SHP77 (cell line): ENCODE measurements at regions not wholly inside any gene's neighbourhood (a gene's known extent, or its start where the extent isn't known, plus 50 kb on each side); places are given as distances from the start of the nearest gene placed in this dataset.
"Not testable (repeated sequence)": the region's sequence is repeated elsewhere in the genome, so short reads cannot be mapped to it uniquely, and the experiment has no call there.

Source experiments
- DNase-seq, 2 experiments: peaks; one replicate each; lab custom pipeline; 2025; lab: John Stamatoyannopoulos, UW

GRCh38 chr6:23656255-23657194, 469.5 kb upstream of the NRSN1 start:
- DNase-seq: peak; percentile 42 to 43

- peak; percentile 45 to 54 for DNase-seq
Observed at GRCh38 chr6:23659125-23659524, 466.9 kb upstream of the NRSN1 start.

GRCh38 chr6:23661549-23661948, 464.5 kb upstream of the NRSN1 start:
- no peak for DNase-seq

- DNase-seq: no peak
Observed at GRCh38 chr6:23663096-23663495, 462.9 kb upstream of the NRSN1 start.

DNA sequence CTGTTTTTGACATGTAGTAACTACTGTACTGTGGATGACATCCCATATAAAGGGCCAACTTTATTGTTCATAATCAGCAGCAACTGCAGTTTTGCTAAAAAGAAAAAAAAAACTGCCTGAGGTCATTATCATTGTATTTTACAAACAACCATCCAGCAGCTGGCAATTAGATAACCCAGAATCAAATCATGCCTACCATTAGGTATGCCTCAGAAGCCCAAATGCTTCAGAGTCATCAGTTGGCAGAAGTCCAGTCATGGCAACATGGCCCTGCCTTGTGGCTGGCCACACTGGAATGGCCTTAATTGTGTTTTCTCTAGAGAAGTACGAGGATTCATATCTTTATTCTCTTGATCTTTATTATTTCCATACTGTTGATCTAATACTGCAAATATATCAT, 462.4 kb upstream of the NRSN1 start:
- DNase-seq: no peak

- not testable (repeated sequence) for DNase-seq
Observed at GRCh38 chr6:23665911-23666310, 460.1 kb upstream of the NRSN1 start.

GRCh38 chr6:23672737-23673136, 453.3 kb upstream of the NRSN1 start:
- no peak for DNase-seq

DNA sequence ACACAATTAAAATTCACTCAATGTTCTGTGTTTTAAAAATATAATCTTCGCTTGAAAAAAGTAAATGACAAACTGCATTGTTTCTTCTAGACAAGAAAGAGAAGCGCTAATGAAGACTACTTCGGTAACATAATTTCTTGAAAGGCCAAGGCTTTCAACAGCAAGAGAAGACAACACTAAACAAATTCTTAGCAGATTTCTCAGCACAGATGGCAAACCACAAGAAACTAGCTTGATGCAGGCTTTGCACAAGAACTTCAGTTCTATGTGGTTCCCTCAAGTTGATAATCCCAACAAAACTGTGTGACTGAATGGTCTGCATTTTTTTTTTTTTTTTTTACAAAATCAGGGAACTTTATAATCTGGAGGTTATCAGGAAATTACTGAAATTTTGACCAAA, 447.4 kb upstream of the NRSN1 start:
- no peak for DNase-seq

DNA sequence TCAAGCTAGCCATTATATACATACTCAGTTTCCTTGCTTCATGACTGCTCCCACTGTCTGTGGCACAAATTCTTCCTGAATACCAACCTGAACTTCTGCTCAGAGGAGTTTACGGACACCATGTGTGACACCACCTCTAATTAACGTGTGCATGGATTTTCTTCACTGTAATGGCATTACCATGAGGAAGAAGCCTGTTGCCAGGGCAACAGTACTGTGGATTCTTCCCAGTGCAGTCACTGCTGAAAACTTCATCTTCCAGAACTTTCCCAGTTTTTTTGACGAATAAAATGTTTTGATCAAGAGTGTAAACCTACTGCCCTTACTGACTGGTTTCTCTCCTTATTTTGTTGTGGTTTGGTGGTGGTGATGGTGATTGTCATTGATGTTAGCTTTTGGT, 444.3 kb upstream of the NRSN1 start:
- no peak for DNase-seq

DNA sequence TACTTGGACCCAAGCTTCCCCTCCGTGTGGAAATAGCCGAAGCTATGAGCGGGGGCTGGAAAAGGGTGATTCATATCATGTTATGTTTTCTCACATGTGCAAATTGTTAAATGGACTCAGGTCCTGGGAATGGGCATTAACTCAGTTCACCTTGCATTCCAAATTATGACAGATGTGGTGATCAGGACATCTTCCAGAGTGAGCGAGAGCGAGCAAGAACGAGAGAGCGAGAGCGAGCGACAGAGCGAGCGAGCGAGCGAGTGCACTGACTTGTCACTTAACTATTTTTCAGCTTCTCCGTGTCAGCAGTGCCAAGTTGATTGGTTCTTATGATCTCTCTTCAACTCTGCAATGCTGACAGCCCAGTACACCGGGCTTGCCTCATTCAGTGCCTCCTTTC, 437.4 kb upstream of the NRSN1 start:
- DNase-seq: no peak

- no peak for DNase-seq
Observed at GRCh38 chr6:23690453-23691049, 435.5 kb upstream of the NRSN1 start.

DNA sequence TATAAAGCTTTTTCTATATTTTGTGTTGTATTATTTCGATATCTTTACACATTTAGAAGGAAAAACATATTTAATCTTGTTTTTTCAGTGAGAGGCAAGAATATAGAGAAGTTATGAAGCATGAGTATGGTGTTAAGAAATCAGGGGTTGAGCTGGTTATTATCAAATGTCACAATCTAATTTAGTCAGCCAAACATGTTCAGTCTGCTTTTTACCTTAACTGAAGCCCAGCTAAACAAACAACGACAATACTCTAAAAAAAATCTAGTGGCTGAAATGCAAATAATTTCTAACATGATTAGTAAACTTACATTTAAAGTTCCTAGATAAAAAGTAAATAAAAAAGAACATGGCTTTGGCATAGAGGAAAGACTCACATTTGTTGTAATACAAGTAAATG, 433.8 kb upstream of the NRSN1 start:
- no peak for DNase-seq

- DNase-seq: no peak
Observed at GRCh38 chr6:23696992-23697391, 429.0 kb upstream of the NRSN1 start.

- DNase-seq: no peak
Observed at GRCh38 chr6:23704479-23705052, 421.4 kb upstream of the NRSN1 start.

GRCh38 chr6:23705697-23706096, 420.3 kb upstream of the NRSN1 start:
- no peak for DNase-seq

DNA sequence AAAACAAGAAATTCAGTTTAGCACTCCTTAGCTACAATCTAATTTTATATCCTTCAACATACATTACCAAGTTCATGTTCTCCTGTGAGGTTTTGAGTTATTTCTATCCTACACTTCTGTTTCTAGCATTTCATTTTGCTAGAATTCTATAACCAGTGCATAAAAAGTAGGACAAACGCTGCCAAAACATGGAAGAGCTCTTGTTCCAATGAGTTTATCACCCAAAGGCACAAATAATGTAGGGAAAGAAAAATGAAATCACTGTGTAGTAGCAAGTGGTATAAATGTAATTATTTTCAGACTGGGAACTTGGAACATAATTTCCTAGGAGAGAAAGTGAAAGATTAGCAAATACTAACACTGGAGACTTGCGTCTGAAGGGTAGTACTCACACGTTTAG, 413.3 kb upstream of the NRSN1 start:
- no peak for DNase-seq

DNA sequence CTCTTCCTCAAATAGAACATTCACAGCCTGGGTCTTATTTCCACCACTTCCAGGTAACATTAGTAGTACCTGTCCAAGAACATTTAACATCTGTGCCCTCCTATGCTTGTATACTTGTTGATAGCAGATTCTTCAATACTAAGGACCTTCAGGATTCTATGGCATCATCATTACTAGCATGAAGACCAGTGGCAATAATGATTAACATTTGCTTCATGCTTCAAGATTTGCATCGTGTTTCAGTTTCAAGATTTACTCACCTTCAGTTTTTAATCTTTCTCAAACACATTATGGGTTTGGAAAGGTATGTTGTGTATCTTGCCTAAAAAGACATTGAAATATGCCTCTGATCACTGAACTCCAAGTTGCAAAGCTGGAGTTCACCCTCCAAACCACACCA, 412.8 kb upstream of the NRSN1 start:
- no peak for DNase-seq

GRCh38 chr6:23728707-23729106, 397.3 kb upstream of the NRSN1 start:
- no peak for DNase-seq

GRCh38 chr6:23731609-23732008, 394.4 kb upstream of the NRSN1 start:
- DNase-seq: no peak

- DNase-seq: no peak
Observed at GRCh38 chr6:23732521-23732920, 393.5 kb upstream of the NRSN1 start.

DNA sequence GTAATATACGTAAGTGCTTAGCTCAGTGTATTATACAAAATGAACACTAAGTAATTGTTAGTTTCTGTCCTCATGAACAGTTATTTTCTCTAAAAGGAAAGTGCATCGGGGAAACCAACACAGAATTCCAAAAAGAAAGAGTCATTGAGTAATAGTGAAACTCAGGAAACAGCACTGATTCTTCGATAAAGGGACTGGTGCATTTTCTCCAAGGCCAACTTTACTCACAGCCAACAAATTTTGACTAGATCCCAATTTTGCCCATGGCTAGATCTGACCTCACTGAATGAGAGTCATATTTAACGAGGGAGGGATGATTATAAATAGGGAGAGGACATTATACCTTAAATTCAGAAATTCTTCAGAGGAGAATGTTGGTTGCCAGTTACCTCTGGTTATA, 390.9 kb upstream of the NRSN1 start:
- no peak for DNase-seq

- no peak for DNase-seq
Observed at GRCh38 chr6:23736577-23736976, 389.4 kb upstream of the NRSN1 start.

DNA sequence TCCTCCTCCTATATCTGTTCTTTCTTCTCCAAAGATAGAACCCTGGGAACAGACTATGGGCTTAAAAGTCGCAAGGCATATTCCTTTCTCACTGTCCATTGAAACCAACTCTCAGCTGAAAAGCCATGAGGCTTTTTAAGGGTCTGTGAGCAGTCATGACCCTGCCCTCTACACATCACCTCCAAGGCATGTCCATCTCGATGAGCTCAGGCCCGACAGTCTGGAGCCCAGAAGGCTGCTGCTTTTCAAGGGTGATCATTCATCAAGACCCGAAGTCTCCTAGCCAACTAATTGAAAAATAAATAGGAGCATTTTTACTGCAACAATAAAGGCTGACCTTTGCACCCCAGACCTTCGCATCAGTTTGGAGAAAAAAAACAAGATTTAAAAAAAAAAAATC, 378.8 kb upstream of the NRSN1 start:
- DNase-seq: no peak
